ENCODE measurements at regions not wholly inside any gene's neighbourhood (a gene's known extent, or its start where the extent isn't known, plus 50 kb on each side); places are given as distances from the start of the nearest gene placed in this dataset.

DNA sequence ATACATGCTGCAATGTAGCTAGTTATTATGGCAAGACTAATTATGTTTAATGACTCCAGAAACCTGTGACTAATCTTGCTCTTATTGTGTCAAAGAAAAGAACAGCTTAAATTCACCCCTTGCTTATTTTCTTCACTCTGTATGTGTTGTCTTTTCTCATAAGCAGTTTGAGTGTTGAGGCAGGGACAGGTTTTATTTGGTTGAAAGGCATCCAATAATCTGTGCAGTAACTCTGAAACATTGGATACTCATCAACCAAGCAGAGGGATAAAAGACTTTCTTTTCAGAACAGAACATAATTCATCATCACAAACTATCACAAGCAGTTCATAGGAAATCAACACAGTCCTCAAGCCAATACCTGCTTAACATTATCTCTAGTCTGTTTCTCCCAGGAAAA lies 797.6 kb upstream of the MBL2 start:
- Histone ChIP-seq H3K56ac (ENCODE audit: insufficient read length, low read depth, low read length) (no peak overlapping the region), H2BK5ac (ENCODE audit: insufficient read length, low read length) (no peak overlapping the region), H3K79me1 (ENCODE audit: insufficient read depth, low read depth, low read length, poor library complexity, severe bottlenecking) (no peaks in the 10 kb centered on the region), H2BK120ac (ENCODE audit: low read depth, low read length, poor library complexity, severe bottlenecking) (peak overlapping the region; percentile 36), H3K23me2 (ENCODE audit: insufficient read length, low read depth, low read length, poor library complexity, severe bottlenecking) (no peaks in the 10 kb centered on the region), H2BK20ac (ENCODE audit: low read depth, low read length, poor library complexity, severe bottlenecking) (no peak overlapping the region), H2BK15ac (ENCODE audit: low read depth, low read length) (no peak overlapping the region), H3K14ac (ENCODE audit: insufficient read depth, low read length) (no peak overlapping the region), H3K4me2 (ENCODE audit: insufficient read depth, insufficient read length, low read length) (no peak overlapping the region), H3K18ac (ENCODE audit: insufficient read length, low read depth, low read length) (no peak overlapping the region), H3K4ac (ENCODE audit: low read depth, low read length) (no peak overlapping the region), H3K27me3 (ENCODE audit: insufficient read depth, low read length) (no peaks in the 10 kb centered on the region), H3K9ac (ENCODE audit: extremely low read depth, insufficient read length, low read length) (no peak overlapping the region), H3K79me2 (ENCODE audit: insufficient read depth, low read length) (no peaks in the 10 kb centered on the region), H2AK5ac (ENCODE audit: insufficient read length, low read length) (no peak overlapping the region), H4K5ac (ENCODE audit: insufficient read length, low read depth, low read length) (no peak overlapping the region), H3K4me1 (ENCODE audit: insufficient read depth, low read length) (no peaks in the 10 kb centered on the region), H3K27ac (ENCODE audit: insufficient read length, low read depth, low read length) (no peak overlapping the region), H3K9me3 (ENCODE audit: control insufficient read depth, low read depth, low read length) (no peaks in the 10 kb centered on the region), H2BK12ac (ENCODE audit: insufficient read length, low read depth, low read length) (no peak overlapping the region), H2AFZ (ENCODE audit: low read length) (no peak overlapping the region), H4K20me1 (ENCODE audit: control insufficient read depth, insufficient read depth, insufficient read length) (no peaks in the 10 kb centered on the region), H3T11ph (ENCODE audit: low read length) (no peak overlapping the region), H4K91ac (ENCODE audit: insufficient read length, low read depth, low read length) (no peak overlapping the region), H3K23ac (ENCODE audit: insufficient read length, low read depth, low read length) (no peak overlapping the region), H4K8ac (replicated peaks; ENCODE audit: insufficient read length, low read depth, low read length) (no peak overlapping the region)
- Mint-ChIP-seq H3K4me3 (no peak overlapping the region), H3K27me3 (ENCODE audit: low read depth) (no peaks in the 10 kb centered on the region; the same call in 1 of the 2 replicates), H3K9me3 (peaks cover 21 to 27% of the 10 kb centered on the region in 2 experiments), H3K36me3 (ENCODE audit: insufficient read depth in 1 of 3, low read depth in 3 of 3) (peaks cover 24 to 29% (median 26%) of the 10 kb centered on the region in 3 experiments), H3K27ac (no peak overlapping the region), H3K4me1 (peaks cover 17 to 29% of the 10 kb centered on the region in 2 experiments)
- no peak for DNase-seq
- TF ChIP-seq, protein P1, sequence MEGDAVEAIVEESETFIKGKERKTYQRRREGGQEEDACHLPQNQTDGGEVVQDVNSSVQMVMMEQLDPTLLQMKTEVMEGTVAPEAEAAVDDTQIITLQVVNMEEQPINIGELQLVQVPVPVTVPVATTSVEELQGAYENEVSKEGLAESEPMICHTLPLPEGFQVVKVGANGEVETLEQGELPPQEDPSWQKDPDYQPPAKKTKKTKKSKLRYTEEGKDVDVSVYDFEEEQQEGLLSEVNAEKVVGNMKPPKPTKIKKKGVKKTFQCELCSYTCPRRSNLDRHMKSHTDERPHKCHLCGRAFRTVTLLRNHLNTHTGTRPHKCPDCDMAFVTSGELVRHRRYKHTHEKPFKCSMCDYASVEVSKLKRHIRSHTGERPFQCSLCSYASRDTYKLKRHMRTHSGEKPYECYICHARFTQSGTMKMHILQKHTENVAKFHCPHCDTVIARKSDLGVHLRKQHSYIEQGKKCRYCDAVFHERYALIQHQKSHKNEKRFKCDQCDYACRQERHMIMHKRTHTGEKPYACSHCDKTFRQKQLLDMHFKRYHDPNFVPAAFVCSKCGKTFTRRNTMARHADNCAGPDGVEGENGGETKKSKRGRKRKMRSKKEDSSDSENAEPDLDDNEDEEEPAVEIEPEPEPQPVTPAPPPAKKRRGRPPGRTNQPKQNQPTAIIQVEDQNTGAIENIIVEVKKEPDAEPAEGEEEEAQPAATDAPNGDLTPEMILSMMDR (conservative IDR thresholded peaks at IDR 0.05): no peak
